GM21723 (cell line): ENCODE measurements at regions not wholly inside any gene's neighbourhood (a gene's known extent, or its start where the extent isn't known, plus 50 kb on each side); places are given as distances from the start of the nearest gene placed in this dataset.
"Not testable (repeated sequence)": the region's sequence is repeated elsewhere in the genome, so short reads cannot be mapped to it uniquely, and the experiment has no call there.

Experiments used
- ATAC-seq: cut with Tn5 transposase; IDR thresholded peaks from one replicate; pipeline ENCODE4 v1.9.1; 2021; ENCODE audit warnings: mild to moderate bottlenecking, moderate library complexity; ENCODE audit not compliant: unreplicated experiment

DNA sequence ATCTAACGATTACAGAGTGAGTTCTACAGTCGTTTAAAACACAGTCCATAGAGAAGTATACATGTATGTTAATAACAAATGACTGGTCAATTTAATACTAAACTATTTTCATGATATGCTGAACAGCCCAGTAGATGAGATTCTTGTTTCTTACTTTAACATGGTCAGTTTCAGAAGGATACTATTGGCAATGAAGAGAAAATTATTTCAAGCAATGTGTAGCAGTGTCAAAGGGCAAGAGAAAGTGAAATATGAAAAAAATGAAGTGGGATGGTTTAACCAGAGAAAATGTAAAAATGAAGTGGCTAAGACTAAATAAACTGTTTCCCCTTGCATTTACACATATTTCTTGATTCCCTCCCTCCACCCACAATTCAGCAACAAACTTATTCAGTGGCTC is 192.1 kb upstream of the TTC14 start:
- no peak for ATAC-seq

DNA sequence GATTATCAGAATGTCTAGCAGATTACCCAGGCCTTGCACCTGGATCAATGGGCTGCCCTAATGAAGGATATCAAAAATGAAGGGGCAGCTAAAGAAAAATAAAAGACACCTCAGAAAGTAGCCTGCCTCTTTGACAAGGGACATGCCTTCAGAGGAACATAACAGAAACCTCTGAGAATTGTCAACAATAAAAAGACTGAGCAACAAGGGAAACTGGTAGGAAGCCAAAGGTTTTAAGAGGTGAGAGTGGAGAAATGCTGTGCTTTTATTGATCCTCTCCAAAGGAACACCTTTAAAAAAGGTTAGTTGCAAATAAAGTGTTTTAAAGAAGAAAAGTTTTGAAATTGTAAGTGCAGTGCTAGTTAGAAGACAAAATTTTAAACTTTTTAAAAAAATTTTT is 187.8 kb upstream of the TTC14 start:
- ATAC-seq = no peak

DNA sequence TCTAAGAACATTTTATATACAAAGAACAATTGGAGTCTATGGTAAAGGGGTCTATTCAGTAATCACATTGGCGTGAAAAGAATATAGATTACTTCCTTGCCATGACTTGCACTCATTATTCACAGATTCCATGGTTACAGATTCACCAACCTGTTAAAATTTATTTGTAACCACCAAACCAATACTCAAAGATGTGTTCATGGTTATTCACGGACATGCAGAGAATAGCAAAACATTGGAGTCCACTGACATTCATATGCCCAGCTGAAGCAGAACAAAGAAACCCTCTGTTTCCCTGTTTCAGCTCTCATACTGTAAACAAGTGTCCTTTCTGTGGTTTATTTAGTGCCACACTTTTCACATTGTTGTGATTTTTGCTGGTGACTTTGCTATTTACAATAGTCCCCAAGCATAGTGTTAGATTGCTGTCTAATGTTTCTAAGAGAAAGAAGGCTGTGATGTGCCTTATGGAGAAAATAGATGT is 185.8 kb upstream of the TTC14 start:
- no peak for ATAC-seq

DNA sequence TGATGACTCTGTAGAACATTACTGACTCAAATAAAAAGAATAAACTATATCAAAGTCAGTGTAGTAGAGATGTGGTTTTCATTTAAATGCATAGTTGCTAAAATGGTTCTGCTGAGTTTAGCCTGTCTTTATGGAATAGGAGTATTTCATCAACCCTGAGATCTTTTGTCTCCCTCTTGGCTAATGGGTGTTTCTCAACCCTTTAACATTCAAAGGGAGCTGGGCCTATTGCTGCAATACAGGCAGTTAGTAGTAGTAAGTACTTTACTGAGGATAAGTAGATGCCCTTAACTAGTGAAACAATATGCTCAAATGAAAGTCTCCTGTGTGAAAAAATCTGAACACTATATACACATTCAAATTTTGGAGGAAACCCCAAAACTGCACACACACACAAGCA is 184.7 kb upstream of the TTC14 start:
- no peak for ATAC-seq

DNA sequence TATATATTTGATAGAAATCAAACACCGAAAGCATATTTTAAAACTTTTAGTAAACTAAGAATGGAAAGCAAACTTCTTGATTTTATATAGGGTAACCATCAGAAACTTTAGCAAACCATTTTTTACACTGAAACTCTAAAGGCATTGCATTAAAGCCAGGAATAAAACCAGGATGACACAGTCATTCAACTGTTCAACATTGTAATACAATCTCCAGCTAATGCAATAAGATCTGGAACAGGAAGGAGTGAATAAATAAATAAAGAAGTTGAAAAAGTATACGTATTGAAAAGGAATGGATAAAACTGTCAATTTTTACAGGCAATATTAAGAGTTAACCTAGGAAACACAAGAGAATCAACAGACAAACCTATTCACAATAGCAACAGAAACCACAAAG is 181.9 kb upstream of the TTC14 start:
- ATAC-seq = no peak

DNA sequence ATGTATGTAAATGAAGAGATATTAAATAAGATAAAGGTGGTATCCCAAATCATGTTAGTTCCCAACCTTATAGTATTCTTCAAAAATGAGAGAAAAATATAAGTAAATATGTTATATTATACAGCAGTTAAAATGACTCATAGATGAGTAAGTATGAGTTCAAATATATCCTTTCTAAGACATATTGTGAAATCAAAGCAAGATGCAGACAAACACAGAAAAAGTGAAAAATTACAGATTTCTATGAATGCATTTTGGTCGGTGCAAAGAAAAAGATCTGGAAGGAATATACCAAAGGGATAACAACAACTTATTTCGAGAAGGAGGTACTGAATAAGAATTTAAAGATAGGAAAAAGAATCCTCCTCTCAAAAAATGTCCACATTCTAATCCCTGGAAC is 181.2 kb upstream of the TTC14 start:
- ATAC-seq = no peak

DNA sequence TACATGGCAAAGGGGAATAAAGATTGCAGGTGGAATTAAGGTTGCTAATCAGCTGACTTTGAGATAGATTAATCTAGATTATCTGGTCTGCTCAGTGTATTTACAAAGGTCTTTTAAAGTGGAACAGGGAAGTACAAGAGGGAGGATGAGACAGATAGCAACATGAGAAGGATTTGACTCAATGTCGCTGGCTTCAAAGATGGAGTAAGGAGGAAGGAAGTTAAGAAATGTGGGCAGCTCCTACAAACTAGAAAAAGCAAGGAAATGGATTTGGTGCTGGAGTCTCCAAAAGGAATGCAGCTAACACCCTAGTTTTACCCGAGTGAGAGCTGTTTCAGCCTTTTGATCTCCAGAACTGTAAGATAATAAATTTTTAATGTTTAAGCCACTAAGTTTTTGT is 180.7 kb upstream of the TTC14 start:
- ATAC-seq = no peak

DNA sequence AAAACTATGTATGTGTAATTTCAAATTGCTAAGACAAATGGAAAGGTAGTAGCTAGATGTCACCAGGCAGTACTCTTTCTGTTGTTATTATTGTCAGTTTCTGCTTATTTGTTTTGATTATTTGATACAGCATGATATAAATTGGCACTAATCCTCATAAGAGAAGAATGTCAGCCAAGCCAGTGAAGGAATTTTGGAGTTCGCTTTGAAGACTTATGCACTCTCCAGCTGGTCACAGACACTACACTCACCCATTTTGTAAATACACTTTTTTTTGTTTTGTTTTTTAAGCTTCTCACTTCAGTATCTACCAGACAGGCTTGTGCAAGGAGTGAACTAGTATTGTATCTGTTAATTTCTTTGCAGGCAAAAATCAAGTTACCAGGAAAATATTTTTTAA is 180.2 kb upstream of the TTC14 start:
- no peak for ATAC-seq

DNA sequence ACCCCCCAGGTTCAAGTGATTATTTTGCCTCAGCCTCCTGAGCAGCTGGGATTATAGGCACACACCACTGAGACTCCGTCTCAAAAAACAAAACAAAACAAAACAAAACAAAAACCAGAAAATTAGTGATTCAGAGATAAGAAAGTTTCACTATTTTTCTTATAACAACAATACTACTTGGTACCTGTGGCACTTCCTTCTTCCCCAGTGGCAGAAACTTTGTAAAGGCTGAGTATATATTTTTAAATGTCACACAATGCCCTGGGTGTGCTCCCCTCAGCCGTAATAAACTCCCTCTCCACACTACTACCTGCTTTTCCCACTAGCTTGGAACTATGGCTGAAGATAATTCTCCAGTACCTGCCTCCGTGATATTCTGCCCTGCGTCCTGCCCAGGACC is 177.7 kb upstream of the TTC14 start:
- ATAC-seq = not testable (repeated sequence)

DNA sequence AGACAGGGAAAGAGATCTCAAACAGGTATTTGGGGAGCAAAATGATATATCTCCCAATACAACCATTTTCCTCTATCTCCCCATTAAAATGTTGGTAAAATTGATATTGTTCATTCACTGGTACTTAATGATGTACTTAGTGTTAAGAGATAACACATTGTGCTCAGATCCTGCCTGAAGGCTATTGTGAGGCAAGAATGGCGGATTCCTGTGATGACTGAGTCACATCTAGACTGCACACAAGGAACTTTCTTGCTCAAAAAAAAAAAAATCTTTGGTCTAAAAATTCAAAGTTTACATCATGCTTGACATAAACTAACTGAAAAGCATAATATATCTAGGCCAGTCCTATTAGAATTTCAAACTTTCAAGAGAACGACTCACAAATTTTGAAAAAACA is 171.1 kb upstream of the TTC14 start:
- no peak for ATAC-seq

DNA sequence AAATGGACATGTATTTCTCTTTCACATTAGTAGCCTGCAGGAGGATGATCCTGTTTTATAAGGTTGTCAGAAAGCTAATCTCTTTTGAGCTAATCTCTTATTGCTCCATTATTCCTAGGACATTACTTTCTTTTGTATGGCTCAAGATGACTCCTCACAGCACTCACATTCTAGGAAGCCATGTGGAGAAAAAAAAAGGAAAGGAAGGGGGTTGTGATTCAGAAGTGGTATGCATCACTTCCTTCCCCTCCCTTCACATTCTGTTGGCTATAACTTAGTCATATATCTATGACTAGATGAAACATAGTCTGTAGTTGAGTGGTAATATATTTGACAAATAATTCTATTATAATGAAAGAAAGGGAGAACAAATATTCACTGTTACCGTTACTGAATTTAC is 168.8 kb upstream of the TTC14 start:
- ATAC-seq = no peak

DNA sequence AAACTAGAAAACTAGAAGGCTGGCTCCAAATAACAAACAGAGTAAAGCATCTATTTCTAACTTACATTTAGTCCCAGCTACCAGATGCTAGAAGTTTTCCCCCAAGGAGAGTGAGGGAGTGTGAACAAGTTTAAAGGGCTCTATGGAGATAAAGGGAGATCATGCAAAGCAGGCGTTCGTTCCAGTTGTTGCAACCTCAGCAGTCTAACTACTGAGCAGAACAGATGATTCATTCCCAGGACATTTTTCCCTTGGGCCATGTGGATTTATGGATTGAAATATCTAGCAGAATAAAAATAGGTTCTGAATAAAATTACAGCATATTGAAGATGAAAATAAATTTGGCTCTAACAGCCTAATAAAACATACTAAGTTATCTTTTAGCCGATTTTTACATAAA is 154.8 kb upstream of the TTC14 start:
- ATAC-seq = no peak

DNA sequence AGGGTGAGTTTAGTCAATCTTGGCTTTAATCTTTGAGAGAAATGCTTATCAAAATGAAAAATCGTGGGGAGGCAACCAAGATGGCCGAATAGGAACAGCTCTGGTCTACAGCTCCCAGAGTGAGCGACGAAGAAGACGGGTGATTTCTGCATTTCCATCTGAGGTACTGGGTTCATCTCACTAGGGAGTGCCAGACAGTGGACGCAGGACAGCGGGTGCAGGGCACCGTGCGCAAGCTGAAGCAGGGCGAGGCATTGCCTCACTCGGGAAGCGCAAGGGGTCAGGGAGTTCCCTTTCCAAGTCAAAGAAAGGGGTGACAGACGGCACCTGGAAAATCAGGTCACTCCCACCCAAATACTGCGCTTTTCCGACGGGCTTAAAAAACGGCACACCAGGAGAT is 153.6 kb upstream of the TTC14 start:
- not testable (repeated sequence) for ATAC-seq

DNA sequence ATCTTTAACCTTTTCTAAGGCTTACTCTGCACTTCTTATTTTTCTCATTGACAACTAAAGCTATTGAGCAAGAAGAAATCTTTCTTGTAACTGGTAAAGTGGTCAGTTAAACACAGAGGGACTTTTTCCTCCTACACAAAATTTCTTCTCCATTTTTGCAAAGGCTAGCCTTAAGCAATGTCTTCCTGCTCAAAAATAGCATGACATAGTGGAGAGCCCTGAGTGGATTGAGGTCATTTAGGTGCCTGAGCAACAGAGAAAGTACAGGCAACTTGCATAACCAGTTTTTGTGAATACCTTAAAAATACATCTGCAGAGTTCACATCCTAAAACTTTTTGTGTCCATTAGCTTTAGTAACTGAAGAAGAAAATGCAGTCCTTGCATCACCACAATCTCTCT is 144.7 kb upstream of the TTC14 start:
- no peak for ATAC-seq

DNA sequence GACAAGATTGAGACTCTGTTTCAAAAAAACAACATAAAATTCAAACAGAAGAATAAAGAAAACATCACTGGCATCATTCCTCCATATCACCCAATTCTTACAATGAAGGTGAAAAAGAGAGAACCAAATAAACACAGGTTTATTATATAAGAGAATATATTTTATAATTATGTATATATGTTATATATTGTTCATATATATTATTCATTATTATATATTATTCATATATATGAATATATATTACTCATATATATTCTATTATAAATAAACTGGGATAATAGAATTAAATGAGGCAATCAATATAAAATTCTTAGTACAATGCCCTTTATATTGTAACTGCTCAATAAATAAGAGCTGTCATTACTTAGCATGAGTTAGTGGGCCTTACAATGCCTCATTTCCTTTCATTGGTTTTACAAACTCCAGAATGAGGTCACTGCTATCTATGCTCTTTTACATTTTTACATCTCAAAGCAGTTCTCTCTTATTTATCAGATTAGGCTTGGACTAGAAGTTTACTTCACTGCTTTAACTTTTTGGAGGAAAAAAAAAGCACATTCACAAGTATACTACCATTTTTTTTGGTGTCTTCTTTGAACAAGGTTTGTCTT is 135.5 kb upstream of the TTC14 start:
- ATAC-seq = no peak

DNA sequence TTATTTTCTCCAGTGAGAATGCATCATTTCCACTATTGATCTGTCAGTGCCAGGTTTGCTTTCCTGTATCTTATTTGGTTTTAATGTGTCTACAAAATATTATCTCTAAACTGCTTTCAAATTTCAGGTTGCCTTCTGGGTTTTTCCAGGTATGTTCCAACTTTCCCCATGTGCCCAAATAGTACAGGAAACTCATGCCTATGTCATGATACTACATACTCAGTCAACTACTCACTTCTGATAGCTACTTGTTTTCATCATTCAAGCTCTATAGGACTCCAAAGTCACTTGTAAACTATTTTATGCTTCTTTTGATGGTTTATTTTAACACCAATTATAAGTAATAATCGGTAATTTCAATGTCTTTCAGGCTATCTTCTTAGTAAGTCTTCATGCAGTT is 134.8 kb upstream of the TTC14 start:
- no peak for ATAC-seq

DNA sequence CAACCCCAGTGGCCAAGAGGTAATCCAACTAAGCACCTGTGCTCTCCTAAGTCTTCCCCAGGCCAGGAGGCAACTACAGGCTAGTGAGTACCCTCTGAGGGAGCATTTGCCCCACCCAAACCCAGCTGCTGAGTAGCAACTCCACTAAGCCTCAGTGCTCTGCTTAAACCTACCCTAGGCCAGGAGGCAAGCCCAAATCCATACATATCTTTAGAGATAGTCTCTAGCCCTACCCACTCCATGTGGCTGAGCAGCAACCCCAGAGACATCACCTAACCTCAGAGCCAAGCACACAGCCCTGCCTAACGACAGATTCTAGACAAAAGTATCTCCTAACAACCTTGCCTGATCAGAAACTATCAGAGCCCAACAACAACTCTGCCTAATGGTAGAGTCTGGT is 132.8 kb upstream of the TTC14 start:
- no peak for ATAC-seq

DNA sequence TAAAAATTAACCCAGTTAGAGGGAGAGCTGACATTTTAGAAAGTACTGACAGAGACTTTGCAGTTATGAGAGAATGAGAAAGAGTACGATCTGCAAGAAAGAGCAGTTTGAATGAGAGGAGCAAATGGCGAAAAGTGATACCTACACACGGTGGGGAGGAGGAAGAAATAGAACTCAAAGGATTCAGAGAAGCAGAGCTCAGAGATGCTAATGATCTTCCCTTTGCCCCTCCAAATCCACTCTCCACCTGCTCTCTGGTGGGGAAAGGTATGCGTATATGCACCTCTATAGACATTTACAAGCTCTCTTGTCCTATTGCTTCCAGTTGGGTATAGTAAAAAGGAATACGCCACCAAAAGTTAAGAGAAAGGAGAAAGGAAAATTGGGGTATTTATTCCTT is 123.3 kb upstream of the TTC14 start:
- no peak for ATAC-seq

DNA sequence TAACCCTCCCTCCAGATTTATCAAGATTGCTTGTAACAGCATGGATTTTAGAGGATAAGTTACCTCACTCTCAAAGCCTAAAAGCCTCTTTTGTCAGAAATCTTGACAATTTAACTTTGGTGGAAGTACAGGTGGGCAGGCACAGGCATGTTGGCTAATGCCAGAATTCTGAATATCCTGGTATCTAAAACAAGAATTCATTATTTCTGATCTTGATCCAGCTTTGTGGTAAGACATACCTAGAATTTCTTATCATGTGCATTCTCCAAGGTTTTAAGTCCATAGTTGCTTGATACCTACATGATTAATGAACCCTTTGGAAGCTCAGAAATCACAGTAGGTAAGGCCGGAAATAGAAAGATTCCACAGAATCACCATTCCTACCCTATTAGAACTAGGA is 109.9 kb upstream of the TTC14 start:
- ATAC-seq = no peak

DNA sequence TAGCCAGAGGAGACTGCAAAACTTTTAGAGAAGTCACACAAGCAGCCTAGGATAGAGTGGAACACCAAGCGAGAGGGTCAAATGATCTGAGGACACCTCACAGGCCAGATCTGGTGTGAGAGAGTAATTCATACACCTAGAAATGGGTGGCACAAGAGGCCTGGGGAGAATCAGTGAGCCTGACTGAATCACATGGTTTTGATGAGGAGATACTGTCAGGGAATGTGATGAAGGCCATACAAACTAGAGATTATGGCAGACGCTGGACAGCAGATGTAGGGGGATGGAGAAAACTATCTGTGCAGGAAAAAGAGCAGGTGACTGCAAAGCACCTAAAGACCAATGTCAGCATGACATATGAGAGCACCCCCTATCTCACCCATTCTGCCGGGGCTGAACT is 105.0 kb upstream of the TTC14 start:
- ATAC-seq = no peak

DNA sequence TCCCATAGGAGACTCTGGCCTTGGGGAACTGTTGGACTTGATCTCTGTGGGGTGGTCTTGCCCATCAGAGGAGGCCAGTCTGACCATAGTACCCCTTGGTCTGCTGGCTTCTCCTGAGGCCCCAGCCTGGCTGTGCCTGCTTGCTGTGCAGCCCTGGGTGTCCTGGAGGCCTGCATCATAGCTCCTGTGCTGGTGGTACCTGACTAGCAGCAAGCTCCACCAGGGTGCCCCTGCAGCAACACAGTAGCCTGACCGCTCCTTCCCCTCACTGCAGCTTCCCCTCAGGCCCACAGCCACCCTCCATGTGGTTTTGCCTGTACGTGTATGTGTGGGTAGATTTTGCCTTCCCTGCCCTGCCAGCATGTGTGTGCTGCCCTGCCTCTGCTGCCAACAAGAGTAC is 85.6 kb upstream of the TTC14 start:
- no peak for ATAC-seq

DNA sequence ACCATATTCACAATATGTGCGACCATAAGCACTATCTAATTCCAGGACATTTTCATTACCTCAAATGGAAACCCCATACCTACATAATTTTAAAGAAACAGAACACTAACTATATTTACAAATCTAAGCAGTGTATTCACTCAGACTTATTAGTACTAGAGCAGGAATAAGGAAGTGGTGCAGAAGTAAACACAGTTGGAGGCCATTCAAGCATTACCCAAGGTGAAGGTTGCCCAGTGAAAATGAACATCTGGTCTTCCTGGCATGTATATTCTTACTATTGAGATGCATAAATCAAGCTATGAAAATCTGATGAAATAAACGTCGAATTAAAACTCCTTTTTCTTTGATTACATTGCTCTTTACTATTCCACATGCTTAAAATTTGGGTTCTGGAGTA is 78.9 kb upstream of the TTC14 start:
- no peak for ATAC-seq

DNA sequence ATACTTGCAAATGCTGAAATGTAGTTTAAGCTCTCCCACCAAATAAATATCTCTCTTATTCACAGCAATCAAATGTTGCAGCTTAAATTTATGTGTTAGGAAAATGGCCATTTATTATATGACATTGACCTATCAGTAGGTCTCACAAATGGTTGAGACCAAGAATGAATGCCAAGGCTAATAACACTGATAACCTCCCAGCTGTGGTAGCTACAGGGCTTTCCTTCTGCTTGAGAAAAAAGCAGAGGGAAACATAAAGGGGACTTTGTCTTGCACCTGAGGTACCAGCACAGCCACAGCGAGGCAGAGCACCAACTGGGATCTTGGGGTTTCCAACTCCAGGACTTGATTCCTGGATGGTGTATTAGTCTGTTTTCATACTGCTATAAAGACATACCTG is 73.1 kb upstream of the TTC14 start:
- ATAC-seq = no peak

DNA sequence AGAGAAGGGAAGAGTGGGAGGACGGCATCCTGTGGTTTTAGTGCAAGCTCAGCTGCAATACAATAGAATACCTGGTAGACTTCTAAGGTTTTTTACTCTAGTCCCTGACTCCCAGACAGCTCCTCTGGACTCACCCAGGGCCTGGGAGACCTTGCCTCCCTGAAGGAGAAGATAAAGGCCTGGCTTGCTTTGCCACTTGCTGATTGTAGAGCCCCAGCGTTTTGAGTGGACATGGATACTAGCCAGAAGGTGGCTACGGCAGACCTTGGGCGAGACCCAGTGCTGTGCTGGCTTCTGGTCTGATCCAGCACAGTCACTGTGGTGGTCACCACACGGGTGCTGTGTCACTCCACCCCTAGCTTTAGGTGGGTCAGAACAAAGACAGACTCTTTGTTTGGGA is 72.2 kb upstream of the TTC14 start:
- ATAC-seq = no peak
